ENCODE measurements at regions not wholly inside any gene's neighbourhood (a gene's known extent, or its start where the extent isn't known, plus 50 kb on each side); places are given as distances from the start of the nearest gene placed in this dataset.
A peak's percentile ranks its signal among the peaks of the same experiment; 100 is the strongest.

DNA sequence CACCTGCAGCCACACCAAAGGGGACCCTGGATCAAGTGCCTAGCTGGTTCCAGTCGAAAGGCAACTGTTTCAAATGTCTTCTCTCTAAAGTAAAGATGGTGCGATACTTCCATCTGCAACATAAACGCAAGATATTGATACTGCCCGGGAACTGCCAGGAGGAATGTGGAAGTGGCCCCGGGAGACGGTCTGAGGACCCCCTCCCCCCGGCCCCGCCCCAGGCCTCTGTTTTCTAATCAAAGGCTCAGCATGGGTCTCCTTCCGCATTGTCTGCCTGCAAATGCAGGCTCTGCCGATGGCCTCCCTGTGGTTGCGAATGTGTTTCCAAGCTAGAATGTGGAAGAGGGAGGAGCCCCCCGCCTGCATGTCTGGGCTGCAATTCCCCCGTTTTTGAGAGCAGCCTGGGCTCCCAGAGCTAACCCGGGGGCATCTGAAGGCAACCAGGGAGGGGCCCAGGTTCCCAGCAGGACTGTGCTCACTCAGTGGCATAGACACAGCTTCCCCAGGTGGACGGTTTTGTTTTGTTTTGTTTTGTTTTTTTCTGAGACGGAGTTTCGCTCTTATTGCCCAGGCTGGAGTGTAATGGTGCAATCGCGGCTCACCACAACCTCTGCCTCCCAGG is 223.9 kb upstream of the PPP2R2D start:
- Histone ChIP-seq H3K4me1 (no peaks in the 10 kb centered on the region), H3K27ac (no peak overlapping the region), H3K4me3 (no peak overlapping the region), H3K27me3 (no peaks in the 10 kb centered on the region), H3K9me3 (no peaks in the 10 kb centered on the region), H3K36me3 (no peaks in the 10 kb centered on the region)
- DNase-seq = peak in 1 of 3 donors; percentile 16
- TF ChIP-seq, protein P1, sequence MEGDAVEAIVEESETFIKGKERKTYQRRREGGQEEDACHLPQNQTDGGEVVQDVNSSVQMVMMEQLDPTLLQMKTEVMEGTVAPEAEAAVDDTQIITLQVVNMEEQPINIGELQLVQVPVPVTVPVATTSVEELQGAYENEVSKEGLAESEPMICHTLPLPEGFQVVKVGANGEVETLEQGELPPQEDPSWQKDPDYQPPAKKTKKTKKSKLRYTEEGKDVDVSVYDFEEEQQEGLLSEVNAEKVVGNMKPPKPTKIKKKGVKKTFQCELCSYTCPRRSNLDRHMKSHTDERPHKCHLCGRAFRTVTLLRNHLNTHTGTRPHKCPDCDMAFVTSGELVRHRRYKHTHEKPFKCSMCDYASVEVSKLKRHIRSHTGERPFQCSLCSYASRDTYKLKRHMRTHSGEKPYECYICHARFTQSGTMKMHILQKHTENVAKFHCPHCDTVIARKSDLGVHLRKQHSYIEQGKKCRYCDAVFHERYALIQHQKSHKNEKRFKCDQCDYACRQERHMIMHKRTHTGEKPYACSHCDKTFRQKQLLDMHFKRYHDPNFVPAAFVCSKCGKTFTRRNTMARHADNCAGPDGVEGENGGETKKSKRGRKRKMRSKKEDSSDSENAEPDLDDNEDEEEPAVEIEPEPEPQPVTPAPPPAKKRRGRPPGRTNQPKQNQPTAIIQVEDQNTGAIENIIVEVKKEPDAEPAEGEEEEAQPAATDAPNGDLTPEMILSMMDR (IDR thresholded peaks at IDR 0.05) = no peak
- TF ChIP-seq POLR2A (IDR thresholded peaks at IDR 0.05) = no peak

DNA sequence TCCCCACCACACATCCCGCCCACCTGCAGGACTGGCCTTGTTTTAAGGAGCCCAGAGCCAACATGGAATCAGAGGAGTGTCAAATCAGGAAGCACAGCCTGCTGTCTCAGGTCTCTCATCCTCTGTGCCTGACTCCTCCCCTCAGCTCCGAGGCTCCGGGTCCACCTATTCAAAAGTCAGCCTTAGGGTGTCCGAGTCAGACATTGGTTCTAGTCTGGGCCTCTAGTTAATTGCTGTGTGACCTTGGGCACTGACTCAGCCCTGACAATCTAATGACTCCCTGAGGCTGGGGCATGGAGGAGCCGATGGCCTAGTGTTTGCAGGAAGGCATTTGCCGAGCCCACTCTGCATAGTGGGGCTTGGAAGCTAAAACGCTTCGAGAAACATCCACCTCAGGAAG is 223.1 kb upstream of the PPP2R2D start:
- Histone ChIP-seq H3K36me3 (no peaks in the 10 kb centered on the region), H3K4me3 (no peak overlapping the region), H3K9me3 (no peaks in the 10 kb centered on the region), H3K27ac (no peak overlapping the region), H3K4me1 (no peaks in the 10 kb centered on the region), H3K27me3 (no peaks in the 10 kb centered on the region)
- no peak for TF ChIP-seq POLR2A (IDR thresholded peaks at IDR 0.05)
- TF ChIP-seq, protein P1 (IDR thresholded peaks at IDR 0.05) = no peak
- DNase-seq = peak in 1 of 3 donors; percentile 12

DNA sequence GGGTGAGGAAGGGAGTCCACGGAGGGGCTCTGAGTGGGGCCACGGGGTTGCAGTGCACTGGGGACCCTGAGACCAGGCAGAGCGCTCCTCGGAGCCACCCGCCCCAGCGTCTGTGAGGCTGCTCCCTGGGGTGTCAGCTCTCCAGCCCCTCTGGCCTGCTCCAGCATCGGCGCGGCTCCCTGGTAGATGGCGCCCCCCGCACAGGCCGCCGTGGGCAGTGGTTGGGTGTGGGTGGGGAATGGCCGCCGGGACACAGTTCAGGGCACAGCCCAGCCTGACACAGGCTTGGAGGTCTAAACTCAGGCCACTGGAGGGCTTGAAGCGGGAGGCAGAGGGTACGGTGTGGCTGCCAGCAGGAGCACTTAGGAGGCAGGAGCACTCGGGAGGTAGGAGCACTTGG is 222.6 kb upstream of the PPP2R2D start:
- H3K9me3 ChIP-seq = no peaks in the 10 kb centered on the region
- H3K27ac ChIP-seq = no peak overlapping the region
- DNase-seq = peak in 1 of 3 donors; percentile 32
- no peak overlapping the region for H3K4me3 ChIP-seq
- no peaks in the 10 kb centered on the region for H3K4me1 ChIP-seq
- no peaks in the 10 kb centered on the region for H3K27me3 ChIP-seq
- H3K36me3 ChIP-seq = no peaks in the 10 kb centered on the region
- TF ChIP-seq POLR2A (IDR thresholded peaks at IDR 0.05) = no peak

DNA sequence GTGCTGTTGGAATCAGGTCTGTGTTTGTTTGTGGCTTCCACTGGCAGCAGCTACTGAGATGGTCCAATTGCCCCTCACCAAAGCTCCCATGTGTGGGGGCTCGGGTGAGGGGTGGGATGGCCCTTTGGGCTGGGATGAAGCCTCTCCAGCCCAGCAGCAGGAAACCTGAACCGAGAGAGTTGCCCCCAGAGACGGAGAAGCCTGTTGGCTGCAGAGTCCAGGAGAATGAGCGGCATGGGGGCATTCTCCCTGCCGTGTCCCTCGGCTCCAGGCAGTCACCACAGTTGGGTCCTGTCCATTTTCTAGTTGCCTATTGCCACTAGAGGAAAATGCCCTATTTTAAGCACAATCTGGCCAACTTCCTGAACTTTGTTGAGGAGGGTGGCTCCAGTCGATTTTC is 222.2 kb upstream of the PPP2R2D start:
- Histone ChIP-seq H3K4me3 (no peak overlapping the region), H3K27ac (no peak overlapping the region), H3K27me3 (no peaks in the 10 kb centered on the region), H3K4me1 (no peaks in the 10 kb centered on the region), H3K36me3 (no peaks in the 10 kb centered on the region), H3K9me3 (no peaks in the 10 kb centered on the region)
- TF ChIP-seq, protein P1 (IDR thresholded peaks at IDR 0.05) = no peak
- TF ChIP-seq POLR2A (IDR thresholded peaks at IDR 0.05) = no peak
- DNase-seq = peak in 1 of 3 donors; percentile 8

DNA sequence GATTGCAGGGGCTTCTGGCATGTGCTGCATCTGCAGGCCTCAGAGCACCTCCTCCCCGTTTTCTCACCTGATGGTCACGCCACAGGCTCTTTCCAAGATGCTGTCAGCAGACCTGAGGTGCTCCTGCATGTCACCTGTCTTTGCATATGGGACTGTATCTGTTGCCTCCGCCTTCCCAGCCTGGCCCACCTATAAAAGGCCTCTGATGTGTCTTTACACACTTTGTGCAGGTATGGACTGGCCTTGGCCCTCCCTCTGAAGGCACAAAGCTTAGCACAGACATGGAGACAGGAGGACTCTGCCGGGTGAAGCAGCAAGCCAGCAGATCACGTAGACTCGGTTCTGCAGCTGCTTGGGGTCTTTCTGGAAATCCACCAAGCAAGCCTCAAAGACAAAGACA is 220.9 kb upstream of the PPP2R2D start:
- Histone ChIP-seq H3K27me3 (no peaks in the 10 kb centered on the region), H3K4me1 (no peaks in the 10 kb centered on the region), H3K9me3 (no peaks in the 10 kb centered on the region), H3K36me3 (no peaks in the 10 kb centered on the region), H3K4me3 (no peak overlapping the region), H3K27ac (no peak overlapping the region)
- peak in 1 of 3 donors; percentile 20 for DNase-seq
- TF ChIP-seq, protein P1 (IDR thresholded peaks at IDR 0.05) = no peak

DNA sequence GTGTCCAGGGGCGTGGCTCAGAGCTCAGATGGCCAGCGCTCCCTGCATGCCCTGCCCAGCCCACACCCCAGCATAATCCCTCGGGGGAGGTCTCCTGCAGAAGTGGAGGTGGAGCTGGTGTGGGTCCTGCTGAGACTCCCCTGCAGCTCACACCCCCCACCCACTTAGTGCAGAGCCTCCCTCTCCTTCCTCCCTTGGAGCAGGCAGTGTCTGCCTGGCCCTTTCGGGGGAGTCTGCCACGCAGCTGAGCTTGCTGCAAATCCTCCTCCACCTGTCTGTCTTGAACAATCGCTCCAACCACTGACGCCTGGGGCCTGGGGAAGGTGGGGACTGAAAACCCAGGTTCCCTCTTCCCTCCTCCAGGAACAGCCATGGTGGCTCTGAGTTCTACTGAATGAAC is 219.7 kb upstream of the PPP2R2D start:
- Histone ChIP-seq H3K27ac (no peak overlapping the region), H3K27me3 (no peaks in the 10 kb centered on the region), H3K4me3 (no peak overlapping the region), H3K4me1 (no peaks in the 10 kb centered on the region), H3K36me3 (no peaks in the 10 kb centered on the region), H3K9me3 (no peaks in the 10 kb centered on the region)
- peak in 1 of 3 donors; percentile 29 for DNase-seq
- TF ChIP-seq, protein P1 (IDR thresholded peaks at IDR 0.05) = no peak
- TF ChIP-seq POLR2A (IDR thresholded peaks at IDR 0.05) = no peak

Measured in Peyer's patch (tissue), 4 donors.